ENCODE measurements at regions not wholly inside any gene's neighbourhood (a gene's known extent, or its start where the extent isn't known, plus 50 kb on each side); places are given as distances from the start of the nearest gene placed in this dataset.
"Not testable (repeated sequence)": the region's sequence is repeated elsewhere in the genome, so short reads cannot be mapped to it uniquely, and the experiment has no call there.

- Histone ChIP-seq H3K4me3 (ENCODE audit: low read depth, low read length) (no peak overlapping the region), H3K36me3 (no peaks in the 10 kb centered on the region), H3K4me1 (no peaks in the 10 kb centered on the region), H3K27me3 (no peaks in the 10 kb centered on the region), H3K9me3 (peaks cover 3% of the 10 kb centered on the region; the same call in 1 of the 2 replicates)
- no peak for TF ChIP-seq CTCF (IDR thresholded peaks at IDR 0.05; ENCODE audit: low read depth, low read length)
- no peak for DNase-seq
Measured at GRCh38 chr12:71329956-71330355, 109.6 kb upstream of the LGR5 start.

- TF ChIP-seq CTCF (IDR thresholded peaks at IDR 0.05; ENCODE audit: low read depth, low read length) = no peak
- no peaks in the 10 kb centered on the region for H3K4me1 ChIP-seq
- H3K4me3 ChIP-seq (ENCODE audit: low read depth, low read length) = no peak overlapping the region
- H3K27me3 ChIP-seq = no peaks in the 10 kb centered on the region
- peaks cover 11% of the 10 kb centered on the region for H3K9me3 ChIP-seq
- H3K36me3 ChIP-seq = no peaks in the 10 kb centered on the region
- no peak for DNase-seq
Measured at GRCh38 chr12:71321531-71321930, 118.1 kb upstream of the LGR5 start.

- no peak for DNase-seq
- Histone ChIP-seq H3K4me3 (ENCODE audit: low read depth, low read length) (no peak overlapping the region), H3K4me1 (no peaks in the 10 kb centered on the region), H3K36me3 (no peaks in the 10 kb centered on the region), H3K27me3 (no peaks in the 10 kb centered on the region), H3K9me3 (peaks cover 11% of the 10 kb centered on the region)
- no peak for TF ChIP-seq CTCF (IDR thresholded peaks at IDR 0.05; ENCODE audit: low read depth, low read length)
Measured at GRCh38 chr12:71321130-71321529, 118.5 kb upstream of the LGR5 start.

GRCh38 chr12:71315328-71315985 is 124.1 kb upstream of the LGR5 start:
- peaks cover 5% of the 10 kb centered on the region for H3K9me3 ChIP-seq
- no peak overlapping the region for H3K4me3 ChIP-seq (ENCODE audit: low read depth, low read length)
- no peaks in the 10 kb centered on the region for H3K27me3 ChIP-seq
- no peak for DNase-seq
- H3K36me3 ChIP-seq = no peaks in the 10 kb centered on the region
- no peak for TF ChIP-seq CTCF (IDR thresholded peaks at IDR 0.05; ENCODE audit: low read depth, low read length)
- no peaks in the 10 kb centered on the region for H3K4me1 ChIP-seq

- no peaks in the 10 kb centered on the region for H3K9me3 ChIP-seq
- no peak for TF ChIP-seq CTCF (IDR thresholded peaks at IDR 0.05; ENCODE audit: low read depth, low read length)
- no peak overlapping the region for H3K4me3 ChIP-seq (ENCODE audit: low read depth, low read length)
- no peaks in the 10 kb centered on the region for H3K27me3 ChIP-seq
- no peak for DNase-seq
- no peaks in the 10 kb centered on the region for H3K4me1 ChIP-seq
- no peaks in the 10 kb centered on the region for H3K36me3 ChIP-seq
Measured at GRCh38 chr12:71312768-71313403, 126.7 kb upstream of the LGR5 start.

GRCh38 chr12:71311611-71312010 is 128.0 kb upstream of the LGR5 start:
- H3K4me3 ChIP-seq (ENCODE audit: low read depth, low read length); H3K27me3 ChIP-seq; H3K9me3 ChIP-seq; DNase-seq; H3K4me1 ChIP-seq; H3K36me3 ChIP-seq: not testable (repeated sequence)

Measured in BE2C (cell line).